ENCODE measurements at regions not wholly inside any gene's neighbourhood (a gene's known extent, or its start where the extent isn't known, plus 50 kb on each side); places are given as distances from the start of the nearest gene placed in this dataset.

DNA sequence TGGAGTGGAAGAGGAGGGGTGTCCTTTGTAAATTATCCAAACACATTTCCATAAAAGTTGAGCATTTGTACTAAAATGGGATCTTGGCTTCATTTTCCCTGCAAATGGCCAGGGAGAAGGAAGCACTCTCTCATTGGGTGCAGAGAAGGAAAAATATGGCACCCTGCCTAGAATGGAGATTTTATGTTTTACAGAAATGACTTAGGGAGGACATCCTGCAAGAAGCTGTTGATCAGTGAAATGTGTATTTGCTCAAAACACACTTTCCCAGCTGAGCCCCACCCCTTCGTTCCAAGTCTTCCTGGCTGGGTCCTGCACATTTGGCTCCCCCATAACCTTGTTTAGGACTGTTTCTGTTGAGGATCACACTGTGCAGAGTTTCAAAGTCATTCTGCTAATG is 213.5 kb upstream of the TAPT1 start:
- Histone ChIP-seq H2AFZ (ENCODE audit: low read length) (no peak overlapping the region), H3K4me3 (replicated peaks in 1 of 3; ENCODE audit: insufficient read depth in 1 of 3, low read depth in 2 of 3, low read length in 3 of 3) (no peak overlapping the region), H3K79me2 (ENCODE audit: insufficient read depth, low read length) (no peaks in the 10 kb centered on the region), H3K4me1 (ENCODE audit: insufficient read depth, low read length) (no peaks in the 10 kb centered on the region), H3K4me2 (ENCODE audit: low read depth, low read length) (no peak overlapping the region), H3K9me3 (ENCODE audit: low read length) (peaks cover 12% of the 10 kb centered on the region; the same call in 1 of the 2 replicates), H3K27ac (ENCODE audit: extremely low read length, insufficient read depth, low read length) (no peak overlapping the region), H3K9ac (ENCODE audit: insufficient read depth, low read depth, low read length) (no peak overlapping the region), H3K36me3 (replicated peaks in 1 of 2; ENCODE audit: control insufficient read depth in 1 of 2, insufficient read depth in 2 of 2, low read length in 2 of 2) (no peaks in the 10 kb centered on the region), H4K20me1 (ENCODE audit: insufficient read depth, low read length) (no peaks in the 10 kb centered on the region), H3K27me3 (ENCODE audit: control insufficient read depth in 1 of 2, insufficient read depth in 2 of 2, low read length in 2 of 2) (no peaks in the 10 kb centered on the region)
- in situ Hi-C loops (cut with HindIII; ENCODE audit: extremely low pct_ligation_motif_present, low pct_unique_long_range_greater_than_20kb), result no loop called here
- intact Hi-C loops (cut with micrococcal nuclease; ENCODE audit: unreplicated experiment), result loop anchor here (5.0 kb wide), 1 partner anchor 412 kb away; no protein-coding TSS in a partner anchor
- DNase-seq (ENCODE audit: low spot score), result no peak
- ChIA-PET CTCF (ENCODE audit: low intra/inter-chr PET ratio, low total read pairs) (no interaction called here), POLR2A (no interaction called here)
- 0% methylated on average over 1 of the region's 1 CpG for WGBS (ENCODE audit: low lambda C conversion rate)
- no TSS peak for BruUV-seq (replicated peaks)
- ATAC-seq, result no peak
- TF ChIP-seq SMAD9 (CRISPR knock-in tag; IDR thresholded peaks at IDR 0.05) (no peak), SP2 (CRISPR knock-in tag; IDR thresholded peaks at IDR 0.05) (no peak), ZKSCAN5 (CRISPR knock-in tag; IDR thresholded peaks at IDR 0.05) (no peak), ZNF180 (CRISPR knock-in tag; IDR thresholded peaks at IDR 0.05; ENCODE audit: borderline replicate concordance, low read depth) (no peak), ZNF816 (CRISPR knock-in tag; IDR thresholded peaks at IDR 0.05; ENCODE audit: borderline replicate concordance) (no peak), CENPX (CRISPR knock-in tag; IDR thresholded peaks at IDR 0.05) (no peak), GTF2F1 (IDR thresholded peaks at IDR 0.05; ENCODE audit: low read length) (no peak), GPN1 (CRISPR knock-in tag; IDR thresholded peaks at IDR 0.05; ENCODE audit: borderline replicate concordance) (no peak), ZNF331 (CRISPR knock-in tag; IDR thresholded peaks at IDR 0.05) (no peak), ZFY (CRISPR knock-in tag; IDR thresholded peaks at IDR 0.05) (no peak), NR3C1 (CRISPR knock-in tag; IDR thresholded peaks at IDR 0.05) (no peak), ZBTB21 (CRISPR knock-in tag; IDR thresholded peaks at IDR 0.05) (no peak), RCOR2 (CRISPR knock-in tag; IDR thresholded peaks at IDR 0.05) (no peak)
- TF ChIP-seq, protein P1, sequence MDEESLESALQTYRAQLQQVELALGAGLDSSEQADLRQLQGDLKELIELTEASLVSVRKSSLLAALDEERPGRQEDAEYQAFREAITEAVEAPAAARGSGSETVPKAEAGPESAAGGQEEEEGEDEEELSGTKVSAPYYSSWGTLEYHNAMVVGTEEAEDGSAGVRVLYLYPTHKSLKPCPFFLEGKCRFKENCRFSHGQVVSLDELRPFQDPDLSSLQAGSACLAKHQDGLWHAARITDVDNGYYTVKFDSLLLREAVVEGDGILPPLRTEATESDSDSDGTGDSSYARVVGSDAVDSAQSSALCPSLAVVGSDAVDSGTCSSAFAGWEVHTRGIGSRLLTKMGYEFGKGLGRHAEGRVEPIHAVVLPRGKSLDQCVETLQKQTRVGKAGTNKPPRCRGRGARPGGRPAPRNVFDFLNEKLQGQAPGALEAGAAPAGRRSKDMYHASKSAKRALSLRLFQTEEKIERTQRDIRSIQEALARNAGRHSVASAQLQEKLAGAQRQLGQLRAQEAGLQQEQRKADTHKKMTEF (CRISPR knock-in tag; IDR thresholded peaks at IDR 0.05), result no peak
- no peak for FAIRE-seq

All from HepG2 (cell line).